GM20431 (cell line): ENCODE measurements at regions not wholly inside any gene's neighbourhood (a gene's known extent, or its start where the extent isn't known, plus 50 kb on each side); places are given as distances from the start of the nearest gene placed in this dataset.
"Not testable (repeated sequence)": the region's sequence is repeated elsewhere in the genome, so short reads cannot be mapped to it uniquely, and the experiment has no call there.

Source experiments
- in situ Hi-C: fragments of 300-500 bp; cut with MseI, MboI; formaldehyde crosslinking; loops from one replicate; pipeline ENCODE4 v1.15.0; 2020; ENCODE audit warnings: low sequenced_read_pairs; ENCODE audit not compliant: unreplicated experiment

GRCh38 chr2:220811952-220812570 lies 760.0 kb downstream of the EPHA4 start:
- in situ Hi-C loops = no loop called here

- in situ Hi-C loops = no loop called here
Measured at GRCh38 chr2:220814441-220814840, 757.7 kb downstream of the EPHA4 start.

GRCh38 chr2:220815698-220816097 lies 756.4 kb downstream of the EPHA4 start:
- in situ Hi-C loops = no loop called here

GRCh38 chr2:220821683-220822082 lies 750.4 kb downstream of the EPHA4 start:
- in situ Hi-C loops = no loop called here

DNA sequence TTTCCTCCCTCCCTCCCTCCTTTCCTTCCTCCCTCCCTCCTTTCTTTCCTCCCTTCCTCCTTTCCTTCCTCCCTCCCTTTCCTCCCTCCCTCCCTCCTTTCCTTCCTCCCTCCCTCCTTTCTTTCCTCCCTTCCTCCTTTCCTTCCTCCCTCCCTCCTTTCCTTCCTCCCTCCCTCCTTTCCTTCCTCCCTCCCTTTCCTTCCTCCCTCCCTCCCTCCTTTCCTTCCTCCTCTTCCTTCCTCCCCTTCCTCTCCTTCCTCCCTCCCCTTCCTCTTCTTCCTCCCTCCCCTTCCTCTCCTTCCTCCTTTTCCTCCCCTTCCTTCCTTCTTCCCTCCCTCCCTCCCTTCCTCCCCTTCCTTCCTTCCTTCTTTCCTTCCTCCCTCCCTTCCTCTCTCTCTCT lies 748.5 kb downstream of the EPHA4 start:
- in situ Hi-C loops = not testable (repeated sequence)

DNA sequence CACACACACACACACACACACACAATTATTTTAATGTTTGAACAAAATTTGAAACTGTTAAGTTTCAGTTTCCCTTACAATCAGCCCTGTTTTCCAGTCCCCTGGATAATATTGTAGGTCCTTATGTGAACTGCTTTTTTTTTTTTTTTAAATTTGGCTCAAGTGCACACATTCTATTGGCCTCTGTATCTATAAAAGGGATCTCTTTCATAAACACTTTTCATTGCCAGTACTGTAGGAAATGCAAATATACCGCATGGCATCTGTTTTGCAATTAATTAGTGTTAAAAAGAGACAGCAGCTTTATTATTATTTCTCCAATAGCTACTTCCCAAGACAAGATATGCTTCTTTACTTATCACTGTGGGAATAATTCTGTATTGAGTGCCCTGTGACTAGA lies 738.7 kb downstream of the EPHA4 start:
- in situ Hi-C loops = no loop called here

DNA sequence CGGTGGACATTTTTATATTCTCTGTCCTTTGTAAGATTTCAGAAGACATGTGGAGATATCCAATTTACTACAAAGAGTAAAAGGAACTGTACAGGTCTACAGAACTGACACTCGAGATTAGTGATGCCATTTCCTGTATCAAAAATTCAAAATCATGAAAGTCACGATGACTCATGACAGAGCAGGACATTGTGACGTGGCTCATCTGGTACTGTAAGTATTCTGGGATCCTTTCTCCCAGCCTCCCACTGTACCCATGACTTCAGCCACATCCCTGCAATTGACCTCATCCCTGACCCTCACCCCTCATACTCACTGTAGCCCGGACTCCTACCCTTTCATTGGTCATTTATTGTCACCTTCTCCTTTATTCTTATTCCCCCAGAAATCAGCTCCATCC lies 736.5 kb downstream of the EPHA4 start:
- in situ Hi-C loops = no loop called here

- in situ Hi-C loops = no loop called here
Measured at GRCh38 chr2:220837226-220837625, 734.9 kb downstream of the EPHA4 start.

- in situ Hi-C loops = no loop called here
Measured at GRCh38 chr2:220842901-220843665, 729.0 kb downstream of the EPHA4 start.

GRCh38 chr2:220845766-220846273 lies 726.3 kb downstream of the EPHA4 start:
- in situ Hi-C loops = no loop called here

DNA sequence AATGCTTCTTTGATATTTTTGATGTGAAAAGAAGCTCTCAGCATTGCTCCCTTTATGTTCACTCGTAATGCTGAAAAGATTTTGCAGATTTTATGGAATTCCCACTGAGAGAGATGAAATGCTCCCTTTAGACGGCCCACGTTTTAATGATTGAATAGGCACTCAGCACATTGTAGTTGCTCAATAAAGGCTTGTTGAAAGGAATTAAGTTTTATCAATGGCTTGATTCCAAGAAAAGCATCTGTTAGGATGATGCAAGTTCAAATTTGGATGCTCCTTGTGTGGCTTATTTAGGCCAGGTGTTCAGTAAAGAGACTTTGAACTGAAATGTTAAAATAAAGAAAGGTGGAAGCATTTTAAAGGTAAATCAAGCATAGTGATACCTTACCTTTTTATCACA lies 725.1 kb downstream of the EPHA4 start:
- in situ Hi-C loops = no loop called here

DNA sequence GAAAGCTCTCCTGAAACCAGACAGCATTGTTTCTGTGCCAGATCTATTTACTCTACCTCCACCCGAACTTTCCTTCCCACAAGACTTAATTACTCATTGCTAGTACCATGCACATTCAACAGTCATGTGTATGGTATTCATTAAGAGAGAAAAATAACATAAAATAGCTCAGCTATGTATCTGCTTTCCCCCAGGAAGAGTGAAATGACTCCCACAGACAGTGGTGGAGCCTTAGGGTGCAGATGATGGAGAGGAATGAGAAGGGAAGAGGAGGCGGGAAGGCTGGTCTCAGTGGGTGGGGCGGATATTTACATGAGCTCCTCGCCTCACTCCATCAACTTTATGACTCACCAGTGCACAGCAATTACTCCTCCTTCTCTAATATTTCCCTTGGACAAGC lies 724.5 kb downstream of the EPHA4 start:
- in situ Hi-C loops = no loop called here

DNA sequence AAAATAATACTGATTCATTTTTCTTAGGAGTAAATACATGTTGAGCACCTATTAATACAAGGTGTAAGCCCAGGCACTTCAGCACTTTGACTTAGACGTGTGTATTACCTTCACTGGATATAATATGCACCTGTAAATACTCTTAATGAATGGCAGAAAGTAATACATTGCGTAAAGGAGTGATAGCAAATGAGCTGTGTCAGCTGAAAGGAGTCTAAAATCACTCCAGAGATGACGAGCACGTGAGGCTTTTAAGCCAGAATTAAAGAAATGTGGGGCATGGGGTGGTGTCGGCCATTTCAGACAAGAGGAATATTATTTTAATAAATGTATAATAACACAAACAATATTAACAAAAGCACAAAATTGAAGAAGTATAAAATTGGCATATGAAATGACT lies 722.7 kb downstream of the EPHA4 start:
- in situ Hi-C loops = no loop called here

- in situ Hi-C loops = no loop called here
Measured at GRCh38 chr2:220850116-220850515, 722.0 kb downstream of the EPHA4 start.

GRCh38 chr2:220855296-220855695 lies 716.8 kb downstream of the EPHA4 start:
- in situ Hi-C loops = no loop called here

GRCh38 chr2:220856486-220856885 lies 715.6 kb downstream of the EPHA4 start:
- in situ Hi-C loops = no loop called here

- in situ Hi-C loops = no loop called here
Measured at GRCh38 chr2:220857368-220857767, 714.7 kb downstream of the EPHA4 start.

DNA sequence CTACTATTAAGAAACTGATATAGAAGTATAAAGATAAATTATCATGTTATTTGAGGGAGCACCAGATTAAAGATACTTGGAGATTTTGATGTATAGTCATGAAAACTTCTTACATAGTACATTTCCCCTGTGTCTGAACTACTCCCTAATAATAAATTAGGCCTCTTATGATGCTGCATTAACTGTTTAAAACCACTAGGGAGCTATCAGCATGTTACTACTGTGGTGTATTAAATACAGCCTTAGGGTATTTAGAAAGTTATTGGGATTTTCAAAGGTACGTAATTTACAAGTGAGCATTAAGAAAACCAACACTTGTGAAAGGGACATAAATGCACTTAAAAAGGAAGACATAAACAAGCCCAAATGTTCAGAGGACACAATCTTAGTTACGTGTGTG lies 714.0 kb downstream of the EPHA4 start:
- in situ Hi-C loops = no loop called here

DNA sequence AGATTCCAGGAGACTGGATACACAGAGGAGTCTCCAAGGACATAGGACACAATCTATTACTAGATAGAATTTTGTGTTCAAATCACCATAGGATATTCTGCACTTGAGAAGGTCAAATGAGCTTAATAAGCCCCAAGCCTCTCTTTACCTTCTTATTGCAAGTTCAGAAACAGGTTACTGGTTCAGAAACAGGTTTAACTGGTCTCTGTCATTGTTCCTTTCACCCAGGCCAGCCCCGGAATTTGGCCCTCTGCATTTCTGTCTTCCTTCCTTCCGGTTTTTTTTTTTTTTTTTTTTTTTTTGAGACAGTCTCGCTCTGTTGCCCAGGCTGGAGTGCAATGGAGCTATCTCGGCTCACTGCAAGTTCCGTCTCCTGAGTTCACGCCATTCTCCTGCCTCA lies 700.2 kb downstream of the EPHA4 start:
- in situ Hi-C loops = no loop called here

GRCh38 chr2:220876080-220876824 lies 695.9 kb downstream of the EPHA4 start:
- in situ Hi-C loops = no loop called here

DNA sequence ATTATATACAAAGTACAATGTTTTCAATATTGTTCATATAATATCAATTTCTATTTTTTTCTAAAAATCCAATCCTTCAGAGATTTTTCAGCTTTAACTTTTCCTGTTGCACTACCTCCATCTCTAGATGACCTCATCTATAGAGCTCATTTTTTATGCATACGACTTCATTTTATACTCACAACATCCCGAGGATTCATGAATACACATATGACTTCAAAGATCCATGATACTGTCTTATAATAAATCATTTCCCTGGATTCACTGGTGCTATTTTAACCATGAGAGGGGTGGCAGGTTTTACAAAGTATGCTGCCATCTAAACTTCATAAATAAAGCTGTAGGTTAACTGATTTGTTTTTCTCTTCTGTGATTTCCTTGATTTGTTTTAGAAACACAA lies 694.6 kb downstream of the EPHA4 start:
- in situ Hi-C loops = no loop called here
